NCI-H82 (cell line): ENCODE measurements at regions not wholly inside any gene's neighbourhood (a gene's known extent, or its start where the extent isn't known, plus 50 kb on each side); places are given as distances from the start of the nearest gene placed in this dataset.

ENCODE experiments used
- DNase-seq: peaks from one replicate; lab custom pipeline; 2025; lab: John Stamatoyannopoulos, UW

DNA sequence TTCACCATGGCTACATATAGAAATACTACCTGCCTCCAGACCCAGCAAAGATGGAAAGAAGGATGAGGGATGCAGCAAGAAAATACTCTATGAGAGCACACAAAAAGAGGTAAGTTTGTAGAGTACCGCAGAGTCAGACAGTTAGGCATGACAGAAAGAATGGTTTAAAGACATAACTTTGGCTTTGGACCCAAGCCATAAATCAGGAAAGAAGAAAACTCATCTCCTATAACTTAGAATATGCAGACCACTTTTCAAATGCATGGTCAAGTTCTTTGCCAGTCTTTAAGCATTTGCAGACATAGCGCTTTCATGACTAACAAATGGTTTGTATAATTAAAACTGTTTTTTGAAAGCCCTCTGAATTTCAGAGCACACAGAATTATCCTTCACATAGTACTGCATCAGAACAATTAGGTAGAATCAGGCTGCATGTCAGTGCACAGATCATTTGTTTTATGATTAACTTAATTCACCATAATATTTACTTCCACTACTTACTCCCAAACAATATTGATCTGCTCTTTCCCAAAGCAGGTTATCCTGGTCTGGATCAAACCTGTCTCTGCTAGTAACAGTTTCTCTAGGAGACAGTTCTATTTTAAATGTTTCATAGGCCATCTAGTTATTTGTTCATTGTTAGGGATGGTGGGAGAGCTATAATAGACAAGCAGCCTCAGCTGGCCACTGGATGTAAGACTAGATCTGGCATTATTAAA lies 280.7 kb upstream of the NR5A2 start:
- DNase-seq: no peak

DNA sequence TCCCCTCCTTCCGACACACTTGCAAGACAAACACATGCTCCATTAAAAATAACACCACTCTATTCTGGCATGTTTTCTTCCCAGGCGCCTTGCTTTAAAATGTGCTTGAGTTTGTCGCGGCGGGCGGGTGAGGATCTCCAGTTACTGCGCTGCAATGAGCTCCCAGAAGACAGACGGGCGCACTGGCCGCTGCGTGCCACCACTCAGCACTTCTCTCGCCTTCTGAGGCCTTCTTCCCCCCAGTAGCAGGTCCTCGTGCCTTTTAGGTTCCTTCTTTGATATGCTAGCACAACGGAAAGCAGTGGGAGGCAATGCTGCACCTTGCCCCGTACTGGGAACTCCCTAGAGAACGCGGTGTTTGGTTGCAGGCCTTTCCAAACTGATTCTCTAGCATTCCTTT lies 279.5 kb upstream of the NR5A2 start:
- no peak for DNase-seq

DNA sequence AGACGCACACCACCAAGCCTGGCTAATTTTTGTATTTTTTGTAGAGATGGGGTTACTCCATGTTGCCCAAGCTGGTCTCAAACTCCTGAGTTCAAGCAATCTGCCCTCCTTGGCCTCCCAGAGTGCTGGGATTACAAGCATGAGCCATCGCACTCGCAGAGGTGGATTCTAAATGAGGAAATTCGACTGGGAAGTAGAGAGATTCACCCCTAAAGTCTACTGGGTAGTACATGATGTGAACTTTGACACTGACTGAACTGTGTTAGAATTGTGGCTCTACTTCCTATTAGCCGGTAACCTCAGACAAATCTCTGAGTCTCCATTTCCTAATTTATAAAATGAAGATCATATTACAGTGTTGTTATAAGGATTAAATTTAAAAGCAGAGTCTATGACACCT lies 276.0 kb upstream of the NR5A2 start:
- DNase-seq: no peak

DNA sequence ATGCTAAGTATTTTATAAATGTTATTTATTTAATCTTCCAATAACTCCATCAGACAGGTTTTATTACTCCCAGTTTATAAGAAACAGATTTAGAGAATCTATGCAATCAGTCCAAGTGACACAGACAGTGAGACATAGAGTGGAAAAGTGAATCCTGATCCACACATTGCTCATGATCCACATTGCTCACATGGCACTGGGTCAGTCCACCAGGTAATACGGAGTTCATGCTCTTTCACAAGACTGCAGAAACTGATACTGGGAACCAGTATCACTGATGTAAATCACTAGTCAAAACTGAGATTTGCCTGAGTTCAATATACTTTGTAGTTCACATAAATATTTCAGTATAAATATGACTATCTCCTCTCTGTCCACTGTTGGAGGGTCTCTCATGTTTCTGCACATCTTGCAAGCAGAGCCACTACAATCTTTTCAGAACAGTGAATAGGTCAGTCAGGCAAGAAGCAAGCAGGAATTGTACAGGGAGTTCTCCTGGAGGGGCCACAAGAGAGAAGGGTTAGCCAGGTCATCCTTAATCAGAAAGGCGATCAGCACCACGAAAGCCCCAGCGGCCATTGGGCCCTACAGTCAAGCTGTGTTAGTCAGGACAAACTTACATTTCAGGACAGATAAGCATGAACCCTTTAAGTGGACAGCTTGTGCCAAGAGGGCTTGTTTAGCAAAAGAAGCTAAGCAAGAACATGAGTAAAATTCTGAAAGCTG lies 275.4 kb upstream of the NR5A2 start:
- no peak for DNase-seq

DNA sequence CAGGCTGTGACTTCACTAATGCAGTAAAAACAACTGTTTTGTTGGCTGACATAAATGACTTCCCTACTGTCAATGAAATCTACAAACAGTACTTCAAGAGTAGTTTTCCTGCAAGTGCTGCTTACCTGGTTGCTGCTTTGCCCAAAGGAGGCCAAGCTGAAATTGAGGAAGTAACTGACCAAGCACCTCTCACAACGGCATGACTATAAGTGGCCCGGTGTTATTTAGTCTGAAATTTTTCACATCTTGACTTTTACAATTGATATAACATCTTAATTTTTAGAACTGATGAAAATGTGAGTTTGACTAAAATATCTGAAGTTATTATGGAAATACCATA lies 274.9 kb upstream of the NR5A2 start:
- no peak for DNase-seq

- no peak for DNase-seq
These were observed 274.0 kb upstream of the NR5A2 start for GRCh38 chr1:199753513-199753912.

DNA sequence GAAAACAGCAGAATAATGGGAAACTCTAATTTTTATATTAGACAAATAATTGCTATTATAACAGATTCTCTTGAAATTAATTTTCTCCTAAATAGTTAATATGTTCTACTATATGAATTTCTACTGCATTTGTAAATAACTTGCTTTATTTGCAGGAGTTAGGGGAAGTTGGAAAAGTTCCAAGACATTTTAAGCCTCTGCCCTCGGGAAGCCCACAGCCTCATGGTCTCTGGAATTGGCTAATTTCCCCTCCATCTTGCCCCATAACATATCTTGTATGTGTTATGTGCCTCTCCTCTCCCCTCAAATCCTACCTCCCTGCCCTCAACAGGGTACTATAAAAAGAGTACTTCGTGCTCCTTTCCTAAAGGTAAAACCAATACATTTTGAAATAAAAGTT lies 271.4 kb upstream of the NR5A2 start:
- DNase-seq: no peak

DNA sequence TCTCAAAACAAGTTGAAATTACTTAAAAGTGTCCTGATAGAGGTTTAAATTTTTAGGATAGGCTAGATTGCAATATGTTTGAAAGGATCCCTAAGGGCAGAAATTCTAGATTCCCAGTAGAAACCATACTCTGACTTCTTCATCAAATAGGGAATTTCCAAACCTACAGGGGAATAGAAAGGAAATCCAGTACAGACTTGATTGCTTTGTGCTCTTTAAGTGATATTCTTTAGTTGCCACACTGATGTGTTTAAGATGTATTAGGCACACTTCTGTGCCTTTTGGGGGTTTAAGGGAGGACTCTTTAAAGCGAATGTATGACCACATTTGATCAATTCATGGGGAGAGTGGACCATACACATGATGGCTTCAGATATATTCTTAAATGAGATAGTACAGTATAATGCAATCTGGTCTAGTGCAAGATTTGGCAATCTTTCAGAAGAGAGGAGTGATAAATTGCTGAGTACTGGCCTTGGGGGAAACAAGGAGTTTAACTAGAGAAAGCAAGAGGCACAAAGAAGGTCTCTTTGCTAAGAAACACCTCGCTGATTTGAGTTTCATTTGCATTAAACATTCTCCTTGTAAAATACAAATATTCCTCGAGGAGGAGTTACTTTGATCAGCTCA lies 268.8 kb upstream of the NR5A2 start:
- DNase-seq: no peak

- DNase-seq: no peak
These were observed 268.2 kb upstream of the NR5A2 start for GRCh38 chr1:199759268-199759730.

GRCh38 chr1:199762572-199762971 lies 264.9 kb upstream of the NR5A2 start:
- DNase-seq: no peak

GRCh38 chr1:199766218-199766792 lies 261.2 kb upstream of the NR5A2 start:
- DNase-seq: no peak

DNA sequence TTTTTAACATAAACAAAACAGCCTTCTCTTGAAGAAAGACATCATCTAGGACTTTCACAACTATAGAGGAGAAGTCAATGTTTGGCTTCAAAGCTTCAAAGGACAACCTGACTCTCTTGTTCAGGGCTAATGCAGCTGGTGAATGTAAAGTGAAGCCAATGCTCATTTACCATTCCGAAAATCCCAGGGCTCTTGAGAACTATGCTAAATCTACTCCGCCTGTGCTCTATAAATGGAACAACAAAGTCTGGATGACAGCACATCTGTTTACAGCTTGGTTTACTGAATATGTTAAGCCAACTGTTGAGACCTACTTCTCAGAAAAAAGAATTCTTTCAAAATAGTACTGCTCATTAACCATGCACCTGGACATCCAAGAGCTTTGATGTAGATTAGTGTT lies 259.8 kb upstream of the NR5A2 start:
- no peak for DNase-seq

DNA sequence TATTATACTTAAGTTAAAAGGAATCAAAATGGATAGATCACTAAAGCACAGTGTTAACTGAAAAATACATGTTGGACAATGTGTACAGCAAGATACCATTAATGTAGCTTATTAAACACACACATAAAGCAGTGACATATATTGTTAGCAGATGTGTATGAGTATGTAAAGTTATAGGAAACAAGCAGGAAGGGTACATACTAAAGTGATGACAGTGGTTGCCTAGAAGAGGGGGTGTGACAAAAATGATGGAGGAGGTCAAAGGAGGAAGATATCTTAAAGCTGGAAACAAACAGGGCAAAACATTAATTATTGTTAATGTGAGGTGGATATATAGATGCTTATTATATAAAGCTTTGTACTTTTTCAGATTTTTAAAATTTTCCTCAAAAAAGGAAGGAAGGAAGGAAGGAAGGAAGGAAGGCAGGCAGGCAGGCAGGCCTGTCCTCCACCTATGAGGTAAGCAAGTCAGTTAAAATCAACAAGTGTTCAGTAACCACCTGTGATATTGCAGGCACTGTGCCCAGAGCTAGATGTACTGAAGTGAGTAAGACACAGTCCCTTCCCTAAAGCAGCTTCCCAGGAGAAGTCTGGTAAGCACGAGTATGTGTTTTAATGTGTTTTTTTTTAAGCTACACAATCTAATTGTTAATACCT lies 252.9 kb upstream of the NR5A2 start:
- DNase-seq: no peak

DNA sequence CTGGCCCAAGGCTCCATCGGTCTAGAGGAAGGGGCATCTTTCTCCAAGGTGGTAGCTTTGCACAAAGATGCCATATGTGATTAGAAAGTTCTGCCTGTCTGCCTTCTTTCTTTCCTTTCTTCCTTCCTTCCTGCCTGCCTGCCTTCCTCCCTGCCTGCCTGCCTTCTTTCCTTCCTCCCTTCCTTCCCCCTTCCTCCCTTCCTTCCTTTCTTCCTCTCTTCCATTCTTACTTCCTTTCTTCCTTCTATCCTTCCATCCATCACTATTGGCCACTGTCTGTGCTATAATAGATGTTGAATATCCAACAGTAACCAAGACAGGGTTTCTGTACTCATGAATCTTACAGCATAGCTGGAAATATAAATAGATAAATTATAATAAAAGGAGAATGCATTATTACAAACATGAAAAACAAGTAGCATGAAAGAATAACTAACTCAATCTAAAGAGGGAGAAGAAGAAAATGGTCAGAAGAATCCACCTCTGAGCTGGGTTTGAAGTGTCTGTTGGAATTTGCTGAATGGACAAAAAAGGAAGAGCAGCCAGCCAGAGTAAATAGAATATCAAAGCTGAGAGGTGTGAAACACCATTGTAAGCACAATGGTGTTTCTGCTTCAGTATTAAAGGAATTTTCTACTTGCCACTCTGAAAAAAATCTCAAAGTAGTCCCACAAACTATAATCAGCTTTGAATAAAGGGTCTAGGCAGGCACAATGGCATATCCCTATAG lies 250.6 kb upstream of the NR5A2 start:
- DNase-seq: no peak

DNA sequence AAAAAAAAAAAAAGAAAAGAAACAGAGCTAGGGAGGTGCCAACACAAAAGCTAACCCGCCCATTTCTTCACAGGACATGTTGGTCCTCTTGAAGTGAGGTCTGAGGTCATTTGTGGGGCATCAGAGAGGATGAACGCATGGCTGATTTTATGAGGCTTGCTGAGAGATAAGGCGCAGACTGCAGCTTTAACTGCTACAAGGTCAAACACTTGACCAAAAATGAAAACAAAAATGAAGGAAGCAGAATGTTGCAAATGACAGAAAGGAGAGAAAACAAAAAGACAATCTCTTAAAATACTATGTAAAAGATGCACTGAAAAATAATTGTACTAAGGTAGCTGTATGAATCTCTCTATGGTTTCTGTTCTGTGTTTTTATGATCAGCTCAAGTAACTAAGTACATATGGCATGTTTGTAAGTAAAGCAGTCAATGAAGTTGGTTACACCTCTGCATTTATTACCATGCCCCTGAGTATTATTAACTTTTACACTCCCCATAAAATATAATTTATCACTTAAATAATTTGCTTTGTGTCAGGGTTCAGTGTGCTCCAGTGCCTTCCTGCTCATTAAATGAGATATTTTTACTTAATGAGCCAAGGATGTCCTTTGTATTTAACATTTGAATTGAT lies 249.1 kb upstream of the NR5A2 start:
- DNase-seq: no peak

GRCh38 chr1:199780091-199780490 lies 247.4 kb upstream of the NR5A2 start:
- no peak for DNase-seq

DNA sequence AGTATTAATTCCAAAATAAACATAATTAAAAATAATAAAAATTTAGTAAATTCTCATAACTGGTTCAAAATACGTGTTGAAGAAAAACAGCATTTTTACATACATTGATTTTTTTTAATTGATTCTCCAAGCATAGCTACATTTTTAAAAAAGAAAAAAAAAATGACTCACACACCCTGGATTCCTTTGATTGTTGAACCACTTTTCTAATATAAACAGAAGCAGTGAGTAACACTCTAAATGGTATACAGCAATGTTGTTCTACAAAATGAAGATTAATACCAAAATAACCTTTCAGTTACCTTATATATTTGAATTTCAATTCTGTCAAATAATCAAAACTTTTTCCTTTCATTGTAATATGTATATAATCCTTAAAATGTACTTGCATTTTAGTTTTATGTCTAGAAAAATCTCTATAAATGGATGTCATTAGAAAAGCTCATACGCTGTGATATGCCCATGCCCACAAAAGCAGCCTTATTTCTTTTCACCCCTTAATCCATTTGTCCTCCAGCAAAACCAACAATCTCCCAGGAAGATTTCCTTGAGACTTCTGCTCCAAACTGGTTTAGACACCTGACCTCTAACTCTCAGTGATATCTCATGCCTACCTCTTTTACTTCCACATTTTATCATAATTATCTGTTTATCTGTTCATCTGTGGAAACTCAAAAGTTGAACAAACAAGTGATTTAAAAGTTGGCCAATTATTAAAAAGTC lies 246.4 kb upstream of the NR5A2 start:
- no peak for DNase-seq

GRCh38 chr1:199784138-199784895 lies 243.2 kb upstream of the NR5A2 start:
- DNase-seq: no peak

DNA sequence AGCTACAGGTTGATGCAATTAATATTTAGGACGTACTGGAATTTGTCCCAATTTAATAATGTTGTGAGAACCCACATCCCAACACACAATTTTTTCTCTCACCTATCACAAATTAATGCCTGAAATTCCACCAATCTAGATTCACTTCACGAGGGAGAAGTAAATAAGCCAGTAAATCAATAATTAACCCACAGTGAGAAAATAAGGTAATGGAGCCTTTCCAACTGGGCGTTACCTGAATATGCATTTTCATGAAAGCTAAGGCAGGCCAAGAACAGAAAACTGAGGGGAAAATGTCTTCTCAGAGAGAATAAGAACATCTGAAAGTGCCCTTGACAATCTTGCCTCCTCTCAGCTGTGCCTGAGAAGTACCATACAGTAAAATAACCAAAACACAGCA lies 240.8 kb upstream of the NR5A2 start:
- DNase-seq: no peak

GRCh38 chr1:199789141-199789540 lies 238.4 kb upstream of the NR5A2 start:
- no peak for DNase-seq
